ENCODE measurements at regions not wholly inside any gene's neighbourhood (a gene's known extent, or its start where the extent isn't known, plus 50 kb on each side); places are given as distances from the start of the nearest gene placed in this dataset.

- no peak for DNase-seq
These were observed 251.0 kb downstream of the SAMD5 start for GRCh38 chr6:147759536-147759935.

- DNase-seq = no peak
These were observed 257.1 kb downstream of the SAMD5 start for GRCh38 chr6:147765541-147765940.

- DNase-seq = no peak
These were observed 260.5 kb downstream of the SAMD5 start for GRCh38 chr6:147768969-147769368.

GRCh38 chr6:147769496-147770087 lies 261.1 kb downstream of the SAMD5 start:
- no peak for DNase-seq

GRCh38 chr6:147770221-147770620 lies 261.7 kb downstream of the SAMD5 start:
- no peak for DNase-seq

GRCh38 chr6:147772724-147773123 lies 264.2 kb downstream of the SAMD5 start:
- DNase-seq = no peak

- DNase-seq = no peak
These were observed 266.4 kb downstream of the SAMD5 start for GRCh38 chr6:147774856-147775255.

- DNase-seq = no peak
These were observed 268.2 kb downstream of the SAMD5 start for GRCh38 chr6:147776631-147777213.

GRCh38 chr6:147779624-147780023 lies 271.1 kb downstream of the SAMD5 start:
- DNase-seq = no peak

- DNase-seq = no peak
These were observed 273.8 kb downstream of the SAMD5 start for GRCh38 chr6:147782302-147782701.

GRCh38 chr6:147784371-147784770 lies 275.9 kb downstream of the SAMD5 start:
- no peak for DNase-seq

- no peak for DNase-seq
These were observed 278.9 kb downstream of the SAMD5 start for GRCh38 chr6:147787417-147787816.

- no peak for DNase-seq
These were observed 281.0 kb downstream of the SAMD5 start for GRCh38 chr6:147789430-147789947.

- DNase-seq = no peak
These were observed 285.6 kb downstream of the SAMD5 start for GRCh38 chr6:147793871-147794643.

GRCh38 chr6:147802459-147802858 lies 294.0 kb downstream of the SAMD5 start:
- DNase-seq = no peak

GRCh38 chr6:147805155-147805554 lies 296.7 kb downstream of the SAMD5 start:
- no peak for DNase-seq

GRCh38 chr6:147806697-147807096 lies 298.2 kb downstream of the SAMD5 start:
- DNase-seq = no peak

- no peak for DNase-seq
These were observed 300.1 kb downstream of the SAMD5 start for GRCh38 chr6:147808640-147809039.

GRCh38 chr6:147811913-147812629 lies 303.6 kb downstream of the SAMD5 start:
- no peak for DNase-seq

- DNase-seq = no peak
These were observed 308.7 kb downstream of the SAMD5 start for GRCh38 chr6:147817042-147817689.

GRCh38 chr6:147820520-147820919 lies 312.0 kb downstream of the SAMD5 start:
- DNase-seq = no peak

- DNase-seq = no peak
These were observed 312.9 kb downstream of the SAMD5 start for GRCh38 chr6:147821295-147821897.

Data from stimulated activated CD4-positive, alpha-beta T cell treated with anti-CD3 and anti-CD28 coated beads, Interleukin-15, amount 100 ng/mL, for 24 hours (primary cell).